Activated effector memory CD4-positive, alpha-beta T cell treated with anti-CD3 and anti-CD28 coated beads, Interleukin-2, amount 50 U/mL, for 16 hours (primary cell): ENCODE measurements at regions not wholly inside any gene's neighbourhood (a gene's known extent, or its start where the extent isn't known, plus 50 kb on each side); places are given as distances from the start of the nearest gene placed in this dataset.

ENCODE experiments used
- DNase-seq: peaks from one replicate; pipeline ENCODE4 v3.0.0-alpha.2; 2020

- no peak for DNase-seq
Observed at GRCh38 chr4:12827966-12828365, 656.2 kb downstream of the RAB28 start.

- no peak for DNase-seq
Observed at GRCh38 chr4:12791536-12791935, 692.6 kb downstream of the RAB28 start.

- no peak for DNase-seq
Observed at GRCh38 chr4:12787261-12787660, 696.9 kb downstream of the RAB28 start.

GRCh38 chr4:12778706-12779105 lies 705.4 kb downstream of the RAB28 start:
- DNase-seq, result no peak

DNA sequence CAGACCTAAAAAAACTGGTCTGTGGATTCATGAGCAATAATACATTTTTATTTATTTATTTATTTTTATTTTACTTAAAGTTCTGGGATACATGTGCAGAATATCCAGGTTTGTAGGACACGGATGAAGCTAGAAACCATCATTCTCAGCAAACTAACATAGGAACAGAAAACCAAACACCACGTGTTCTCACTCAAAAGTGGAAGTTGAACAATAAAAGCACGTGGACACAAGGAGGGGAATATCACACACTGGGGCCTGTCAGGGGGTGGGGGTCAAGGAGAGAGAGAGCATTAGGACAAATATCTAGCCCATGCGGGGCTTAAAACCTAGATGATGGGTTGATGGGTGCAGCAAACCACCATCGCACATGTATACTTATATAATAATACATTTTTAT lies 705.9 kb downstream of the RAB28 start:
- no peak for DNase-seq

DNA sequence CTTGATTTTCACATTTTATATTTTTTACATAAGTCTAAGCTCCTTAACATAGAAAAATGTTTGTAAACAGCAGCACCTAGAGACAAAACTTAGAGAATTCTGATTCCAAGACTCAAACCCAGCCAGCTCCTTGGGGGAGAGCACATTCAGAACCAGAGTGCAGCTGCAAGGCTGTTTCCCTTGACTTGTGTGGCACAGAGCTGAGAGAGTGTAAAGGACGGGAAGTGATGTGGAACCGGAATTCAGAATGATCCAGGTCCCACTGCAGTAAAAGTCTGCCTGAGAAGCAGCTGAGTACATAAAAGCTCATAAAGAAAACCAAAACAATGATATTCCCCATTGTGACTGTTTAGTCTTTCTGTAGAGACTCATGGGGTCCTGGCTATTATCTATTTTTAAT lies 713.8 kb downstream of the RAB28 start:
- DNase-seq, result no peak

DNA sequence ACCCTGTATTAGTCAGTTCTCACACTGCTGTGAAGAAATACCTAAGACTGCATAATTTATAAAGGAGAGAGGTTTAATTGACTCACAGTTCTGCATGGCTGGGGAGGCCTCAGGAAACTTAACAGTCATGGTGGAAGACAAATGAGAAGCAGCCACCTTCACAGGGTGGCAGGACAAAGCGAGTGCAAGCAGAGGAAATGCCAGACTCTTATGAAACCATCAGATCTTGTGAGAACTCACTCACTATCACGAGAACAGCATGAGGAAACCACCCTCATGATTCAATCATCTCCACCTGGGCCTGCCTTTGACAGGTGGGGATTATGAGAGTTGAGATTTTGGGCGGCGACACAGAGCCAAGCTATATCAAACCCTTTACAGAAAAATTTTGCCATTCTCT lies 722.4 kb downstream of the RAB28 start:
- no peak for DNase-seq

DNA sequence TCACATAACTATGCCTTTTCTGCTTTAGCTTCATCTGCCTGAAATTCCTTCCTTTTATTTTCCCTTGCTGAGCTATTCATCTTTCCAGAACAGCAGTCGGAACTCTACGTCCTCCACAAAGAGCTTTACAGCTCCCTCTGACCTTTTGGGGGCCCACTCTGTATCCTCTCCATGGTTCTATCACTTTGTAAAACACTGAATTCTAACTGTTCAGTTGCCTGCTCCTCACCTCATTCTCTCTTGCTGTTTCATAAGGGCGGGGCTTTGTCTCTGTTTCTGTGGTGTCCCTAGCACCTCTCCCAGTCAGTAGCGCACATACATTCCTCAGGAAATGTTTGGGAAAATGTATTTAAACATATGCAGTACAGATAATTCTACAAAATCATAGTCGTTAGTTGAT lies 737.0 kb downstream of the RAB28 start:
- DNase-seq, result no peak

DNA sequence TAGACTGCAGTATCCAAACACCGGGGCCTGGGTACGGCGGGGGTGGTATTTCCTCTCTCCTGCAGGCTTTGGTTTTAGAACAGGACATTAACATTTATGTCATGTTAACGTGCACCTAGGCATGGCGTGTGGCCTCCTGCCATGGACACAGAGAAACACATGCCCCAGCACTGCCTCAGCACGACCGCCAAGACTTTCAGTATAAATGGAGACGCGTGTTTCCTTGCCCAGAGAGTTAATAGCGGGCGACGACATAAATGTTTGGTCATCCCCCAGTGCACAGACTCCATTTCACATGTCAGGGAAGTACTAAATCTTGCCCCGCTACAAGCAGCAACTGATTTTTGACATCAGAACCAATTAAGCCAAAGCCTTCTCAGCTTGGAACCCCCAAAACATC lies 737.9 kb downstream of the RAB28 start:
- no peak for DNase-seq

- DNase-seq, result no peak
Observed at GRCh38 chr4:12734586-12734985, 749.6 kb downstream of the RAB28 start.

- no peak for DNase-seq
Observed at GRCh38 chr4:12729384-12729783, 754.8 kb downstream of the RAB28 start.

DNA sequence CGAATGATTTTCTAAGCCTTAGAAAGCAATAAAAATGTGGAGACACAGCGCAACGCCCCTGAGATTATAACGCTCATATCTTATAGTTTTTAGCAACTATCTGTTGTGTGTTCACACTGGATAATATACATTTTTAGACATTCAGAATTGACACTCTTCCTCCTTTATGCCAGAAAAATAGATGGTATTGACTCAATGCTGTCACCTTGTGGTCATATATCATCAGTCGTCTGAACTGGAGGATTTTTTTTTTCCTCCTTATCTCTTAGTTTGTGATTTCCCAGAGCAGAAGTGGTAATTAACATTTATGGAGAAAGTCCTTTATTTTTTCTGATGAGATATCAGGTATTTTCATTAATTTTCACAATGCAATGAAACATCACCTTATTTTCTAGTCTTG lies 759.6 kb downstream of the RAB28 start:
- no peak for DNase-seq

DNA sequence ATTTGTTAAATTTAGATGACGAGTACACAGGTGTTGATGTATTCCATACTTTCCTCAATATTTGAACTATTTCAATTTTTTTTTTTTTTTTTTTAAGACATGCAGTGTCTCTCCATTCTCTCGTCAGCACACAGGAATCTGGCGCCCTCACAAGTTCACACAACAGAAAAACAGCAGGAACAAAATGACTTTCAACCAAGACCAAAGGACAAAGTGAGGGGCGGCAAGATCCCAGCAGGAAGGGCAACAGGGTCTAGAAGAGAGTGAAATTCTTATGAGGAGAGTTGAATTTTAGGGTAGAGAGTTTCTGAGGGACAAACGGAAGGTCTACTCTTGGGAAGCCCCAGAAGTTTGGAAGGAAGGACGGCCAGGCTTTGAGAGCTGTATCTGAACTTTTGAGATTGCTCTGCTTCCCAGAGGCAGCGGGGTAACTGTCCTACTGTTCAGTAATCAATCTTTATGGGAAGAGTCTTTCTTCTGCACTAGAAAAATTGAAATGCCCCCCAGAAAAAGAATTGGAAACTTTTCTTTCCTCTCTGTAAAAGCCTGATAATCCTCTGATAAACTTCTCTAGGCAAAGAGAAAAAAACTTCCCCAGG lies 760.2 kb downstream of the RAB28 start:
- DNase-seq, result no peak

GRCh38 chr4:12716896-12717295 lies 767.2 kb downstream of the RAB28 start:
- no peak for DNase-seq

DNA sequence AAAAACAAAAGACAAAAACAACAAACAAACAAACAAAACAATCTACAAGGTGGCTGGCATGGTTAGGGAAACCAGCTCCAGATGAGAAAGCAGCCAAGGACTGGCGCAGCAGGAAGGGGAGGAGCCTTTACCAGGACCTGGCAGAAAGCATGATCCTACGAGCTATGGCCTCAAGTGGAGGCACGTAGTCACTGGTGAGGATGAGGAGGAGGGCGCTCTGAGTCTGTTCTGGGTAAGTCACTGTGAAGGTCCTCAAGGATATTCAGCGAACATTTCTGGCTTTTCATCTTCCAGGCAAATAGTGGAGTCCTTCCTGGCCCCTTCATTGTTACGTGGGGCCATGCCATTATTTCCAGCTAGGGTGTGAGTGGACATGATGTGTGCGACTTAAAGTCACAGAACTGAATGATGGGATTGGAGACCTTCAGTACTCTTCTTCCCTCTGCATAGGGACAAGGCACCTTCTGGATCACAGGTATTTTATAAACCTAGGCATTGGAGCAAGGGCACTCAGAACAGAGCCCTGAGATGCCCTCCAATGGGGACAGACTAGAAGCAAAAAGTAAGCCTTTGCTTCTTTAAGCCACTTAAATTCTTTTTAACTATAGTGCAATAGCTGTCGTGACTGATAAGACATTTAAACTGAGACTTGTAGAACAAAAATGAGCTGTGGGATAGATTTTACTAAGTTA lies 771.3 kb downstream of the RAB28 start:
- DNase-seq, result no peak

DNA sequence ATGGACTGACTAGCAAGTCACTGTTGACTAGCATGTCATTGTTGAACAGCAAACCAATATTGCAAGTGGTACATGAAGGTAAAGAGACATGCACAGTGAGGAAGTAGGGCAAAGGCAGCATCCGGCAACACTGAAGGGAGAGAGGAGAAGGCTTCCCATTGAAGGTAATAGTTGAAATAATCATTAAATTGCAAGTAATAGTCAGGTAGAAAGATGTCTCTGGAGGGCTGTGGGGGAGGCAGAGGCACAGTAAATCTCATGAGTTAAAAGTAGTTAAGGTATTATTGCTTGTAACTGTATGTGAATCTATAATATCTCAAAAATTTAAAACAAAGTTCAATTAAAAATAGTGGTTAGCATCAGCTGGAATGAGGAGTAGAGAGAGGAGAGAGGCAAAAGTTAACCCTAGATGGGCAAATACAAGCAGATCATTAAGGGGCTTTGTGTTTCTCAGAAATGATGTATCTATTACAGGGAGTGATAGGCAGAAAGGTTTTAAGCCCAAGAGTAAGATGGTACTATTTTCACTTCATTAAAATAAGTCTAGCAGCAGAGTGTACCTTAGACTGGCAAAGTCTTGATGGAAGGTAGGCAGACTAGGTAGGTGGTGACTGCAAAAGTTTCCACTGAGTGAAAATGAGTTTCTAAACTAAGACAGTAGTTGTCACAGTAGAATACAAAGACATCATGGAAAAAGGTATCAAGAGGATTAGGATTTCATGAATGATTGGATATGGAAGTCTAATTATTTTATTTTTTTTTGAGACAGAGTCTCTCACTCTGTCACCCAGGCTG lies 776.6 kb downstream of the RAB28 start:
- no peak for DNase-seq

DNA sequence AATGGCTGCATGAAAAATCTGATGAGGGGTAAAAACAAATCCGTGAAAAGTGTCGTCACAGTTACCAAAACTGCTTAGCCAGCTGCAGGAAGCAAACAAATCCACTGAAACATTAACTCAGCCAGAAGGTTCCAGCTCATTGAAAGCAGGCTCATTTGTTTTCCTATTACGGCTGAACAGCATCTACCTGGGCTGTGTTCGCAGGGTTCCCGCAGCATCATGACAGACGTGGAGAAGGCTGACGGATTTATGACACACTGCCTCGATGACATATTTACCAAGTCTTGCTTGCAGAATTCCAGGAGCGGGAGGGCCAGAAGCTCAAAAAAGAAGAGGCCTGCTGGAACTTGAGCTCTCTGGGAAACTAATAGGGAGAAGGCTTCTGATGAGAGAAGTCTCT lies 781.1 kb downstream of the RAB28 start:
- DNase-seq, result no peak

DNA sequence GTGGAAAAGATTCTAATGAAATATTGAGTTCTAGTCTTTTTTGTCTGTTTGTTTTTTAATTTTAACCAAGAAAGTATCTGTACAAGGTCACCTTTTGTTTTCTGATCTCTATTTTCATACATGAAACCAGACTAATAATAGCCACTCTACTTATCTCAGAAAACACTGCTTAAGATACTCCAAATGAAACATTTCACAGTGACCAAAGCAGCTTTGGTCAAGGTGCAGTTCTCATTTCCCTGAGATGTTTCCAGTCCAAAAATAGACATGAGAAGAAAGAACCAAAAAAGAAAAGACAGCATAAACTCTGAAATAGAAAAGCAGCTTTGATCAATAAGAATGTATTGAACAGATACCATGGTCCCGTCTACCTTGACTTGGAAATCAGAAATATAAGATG lies 782.8 kb downstream of the RAB28 start:
- no peak for DNase-seq

DNA sequence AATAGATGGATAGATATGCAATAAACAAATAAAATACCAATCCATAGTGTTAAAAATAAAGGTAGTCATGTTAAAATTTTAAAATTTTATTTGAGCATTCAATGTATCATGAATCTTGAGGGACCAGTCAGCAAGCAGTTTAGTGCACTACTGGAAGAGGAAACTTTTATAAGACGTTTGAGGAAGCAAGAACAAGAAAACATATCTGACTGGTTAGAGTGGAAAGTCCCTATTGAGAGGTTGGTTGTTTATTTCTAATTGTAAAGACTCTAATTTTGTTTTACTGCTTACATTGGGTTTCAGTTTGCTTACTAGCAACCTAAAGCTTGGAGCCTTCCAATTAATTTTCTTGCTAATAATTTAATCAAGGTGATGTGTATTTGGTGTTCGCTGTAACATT lies 786.2 kb downstream of the RAB28 start:
- no peak for DNase-seq

- no peak for DNase-seq
Observed at GRCh38 chr4:12692815-12693214, 791.3 kb downstream of the RAB28 start.

DNA sequence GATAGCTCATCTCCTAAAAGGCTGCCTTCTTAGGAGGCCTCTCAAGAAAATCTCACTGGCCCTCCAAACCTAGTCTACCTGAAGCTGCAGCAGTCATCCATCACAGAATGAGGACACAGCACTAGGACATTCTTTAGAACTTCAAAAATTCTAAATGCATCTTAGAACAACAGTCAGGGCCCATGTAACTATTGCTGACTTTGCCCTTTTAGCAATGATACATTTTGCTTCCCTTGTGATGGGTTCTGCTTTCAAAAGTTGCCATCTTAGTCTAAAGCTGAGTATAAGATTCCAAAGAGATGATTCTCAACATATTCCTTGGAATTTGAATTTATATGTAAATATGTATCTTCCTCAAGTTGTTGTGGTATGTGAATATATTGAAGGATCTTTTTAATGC lies 793.0 kb downstream of the RAB28 start:
- DNase-seq, result no peak

GRCh38 chr4:12689457-12689856 lies 794.7 kb downstream of the RAB28 start:
- DNase-seq, result no peak

- no peak for DNase-seq
Observed at GRCh38 chr4:12679217-12679616, 804.9 kb downstream of the RAB28 start.

DNA sequence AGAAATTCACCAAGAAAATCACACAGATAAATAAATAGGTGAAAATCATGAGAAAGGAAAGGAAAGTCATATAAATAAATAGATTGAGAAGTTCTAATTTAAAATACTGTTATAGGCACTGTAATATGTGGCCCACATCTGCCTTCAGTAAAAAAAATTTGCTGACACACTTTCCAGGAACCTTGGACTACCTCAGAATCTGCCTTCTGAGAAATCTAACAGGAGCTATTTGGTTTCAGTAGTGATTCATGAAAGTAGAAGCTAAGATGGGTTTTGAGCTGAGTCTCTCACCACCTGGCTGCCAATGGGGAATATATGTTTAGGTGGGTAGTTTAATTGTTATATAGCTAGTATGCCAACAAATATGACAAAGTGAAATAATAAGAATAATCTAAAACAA lies 810.0 kb downstream of the RAB28 start:
- DNase-seq, result no peak
